Activated naive CD8-positive, alpha-beta T cell treated with anti-CD3 and anti-CD28 coated beads, Interleukin-2, amount 50 U/mL, for 16 hours (primary cell): ENCODE measurements at regions not wholly inside any gene's neighbourhood (a gene's known extent, or its start where the extent isn't known, plus 50 kb on each side); places are given as distances from the start of the nearest gene placed in this dataset.
A peak's percentile ranks its signal among the peaks of the same experiment; 100 is the strongest.

Source experiments
- DNase-seq: peaks from one replicate; pipeline ENCODE4 v3.0.0-alpha.2; 2020; ENCODE audit warnings: low read depth, low spot score

GRCh38 chr12:91854725-91855124 lies 290.9 kb downstream of the BTG1 start:
- DNase-seq: no peak

DNA sequence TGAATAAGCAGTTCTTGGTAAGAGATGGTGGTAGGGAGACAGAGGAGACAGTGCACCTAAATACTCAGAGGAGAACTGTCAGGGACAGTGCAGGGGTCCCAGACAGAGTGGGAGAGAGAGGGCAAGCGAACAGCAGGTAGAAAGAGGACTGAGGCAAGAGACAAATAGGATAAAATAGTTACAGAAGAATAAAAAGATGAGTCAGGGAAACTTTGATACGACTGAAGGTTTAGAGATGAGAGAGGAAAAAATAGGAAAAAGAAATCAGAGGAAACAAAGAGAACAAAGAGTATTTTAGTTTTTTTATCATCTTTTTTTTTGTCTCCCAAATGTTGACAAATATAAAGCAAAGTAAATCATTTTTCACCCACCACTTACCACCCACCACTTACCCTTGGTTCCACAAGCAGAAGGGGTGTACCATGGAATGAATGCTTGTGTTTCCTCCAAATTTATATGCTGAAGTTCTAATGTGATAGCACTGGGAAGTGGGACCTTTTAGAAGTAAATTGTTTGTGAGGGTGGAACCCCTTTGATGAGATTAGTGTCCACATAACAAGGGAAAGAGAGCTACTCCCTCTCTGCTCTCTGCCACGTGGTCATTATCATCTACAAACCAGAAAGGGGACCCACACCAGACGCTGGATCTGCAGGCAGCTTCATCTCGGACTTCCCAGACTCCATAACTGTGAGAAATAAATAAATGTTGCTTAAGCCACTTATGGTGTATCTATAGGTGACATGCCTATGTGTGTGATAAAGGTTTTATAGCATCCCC lies 292.1 kb downstream of the BTG1 start:
- no peak for DNase-seq

GRCh38 chr12:91852634-91853033 lies 293.0 kb downstream of the BTG1 start:
- no peak for DNase-seq

DNA sequence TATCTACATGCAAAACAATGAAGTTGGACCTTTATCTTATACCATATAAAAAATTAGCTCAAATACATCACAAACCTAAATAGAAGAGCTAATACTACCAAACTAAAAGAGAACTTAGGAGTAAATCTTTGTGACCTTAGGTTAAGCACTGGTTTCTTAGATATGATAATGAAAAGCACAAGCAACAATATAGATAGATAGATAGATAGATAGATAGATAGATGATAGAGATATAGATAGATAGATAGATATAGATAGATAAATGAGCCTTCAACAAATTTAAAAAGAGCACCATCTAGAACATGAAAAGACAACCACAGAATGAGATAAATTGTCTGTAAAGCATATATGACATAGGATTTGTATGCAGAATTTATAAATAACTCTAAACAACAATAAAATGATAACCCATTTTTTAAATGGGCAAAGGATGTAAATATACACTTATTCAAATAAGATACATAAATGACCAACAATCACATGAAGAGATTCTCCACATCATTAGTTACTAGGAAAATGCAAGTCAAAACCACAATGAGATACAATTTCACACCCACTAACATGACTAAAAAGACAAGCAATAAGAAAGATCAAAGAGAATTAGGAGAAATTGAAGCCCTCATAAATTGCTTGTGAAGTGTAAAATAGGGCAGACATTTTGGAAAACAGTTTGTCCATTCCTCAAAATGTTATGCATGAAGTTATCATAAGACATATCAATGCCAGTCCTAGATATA lies 293.7 kb downstream of the BTG1 start:
- DNase-seq: no peak

- no peak for DNase-seq
These were observed 299.1 kb downstream of the BTG1 start for GRCh38 chr12:91846466-91847055.

DNA sequence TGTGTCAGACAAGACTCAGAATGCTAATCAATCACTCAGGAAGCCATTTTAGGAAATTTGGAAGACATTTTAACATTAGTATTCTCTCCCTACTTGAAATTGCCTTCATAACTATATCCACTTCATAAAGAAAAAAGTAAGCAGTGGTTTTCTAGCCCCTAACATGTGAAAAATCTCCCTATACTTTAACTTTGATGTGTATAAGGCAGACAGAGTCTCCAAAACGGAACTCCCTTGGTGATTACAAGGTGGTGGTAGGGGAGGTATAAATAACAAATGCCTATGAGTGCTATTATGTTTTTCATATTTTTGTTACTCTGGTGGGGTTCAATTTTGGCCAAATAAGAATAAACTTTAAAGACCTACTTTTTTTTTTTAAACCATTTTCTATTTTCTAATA lies 300.3 kb downstream of the BTG1 start:
- DNase-seq: no peak

DNA sequence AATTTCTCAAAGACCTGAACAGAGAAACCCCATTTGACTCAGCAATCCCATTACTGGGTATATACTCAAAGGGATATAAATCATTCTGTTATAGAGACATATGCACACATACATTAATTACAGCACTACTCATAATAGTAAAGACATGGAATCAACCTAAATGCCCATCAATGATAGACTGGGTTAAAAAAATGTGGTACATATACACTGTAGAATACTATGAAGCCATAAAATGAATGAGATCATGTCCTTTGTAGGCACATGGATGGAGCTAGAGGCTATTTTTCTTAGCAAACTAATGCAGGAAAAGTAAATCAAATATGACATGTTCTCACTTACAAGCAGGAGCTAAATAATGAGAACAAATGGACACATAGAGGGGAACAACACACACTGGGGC lies 303.8 kb downstream of the BTG1 start:
- no peak for DNase-seq

DNA sequence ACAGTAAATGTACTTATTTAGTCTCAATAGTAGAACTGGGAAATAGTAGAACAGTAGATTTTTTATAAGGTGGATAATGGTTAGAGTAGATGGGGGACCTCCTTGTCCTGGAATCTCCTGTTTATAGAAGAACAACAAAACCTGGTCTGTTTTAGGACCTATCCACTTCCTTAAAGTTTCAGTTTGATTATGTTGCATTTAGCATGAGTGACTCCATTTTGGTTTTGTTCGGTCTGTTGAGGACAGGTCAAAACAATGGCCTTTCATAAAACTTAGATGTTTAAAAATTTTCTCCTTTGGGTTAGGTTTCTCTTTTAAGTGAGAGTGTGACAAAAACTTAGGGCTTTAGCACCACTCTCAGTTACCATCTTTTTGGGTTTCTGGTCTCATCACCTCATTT lies 308.9 kb downstream of the BTG1 start:
- no peak for DNase-seq

- no peak for DNase-seq
These were observed 309.4 kb downstream of the BTG1 start for GRCh38 chr12:91836264-91836663.

- DNase-seq: no peak
These were observed 310.0 kb downstream of the BTG1 start for GRCh38 chr12:91835693-91836092.

GRCh38 chr12:91833780-91834359 lies 311.8 kb downstream of the BTG1 start:
- no peak for DNase-seq

- DNase-seq: no peak
These were observed 319.6 kb downstream of the BTG1 start for GRCh38 chr12:91825999-91826398.

DNA sequence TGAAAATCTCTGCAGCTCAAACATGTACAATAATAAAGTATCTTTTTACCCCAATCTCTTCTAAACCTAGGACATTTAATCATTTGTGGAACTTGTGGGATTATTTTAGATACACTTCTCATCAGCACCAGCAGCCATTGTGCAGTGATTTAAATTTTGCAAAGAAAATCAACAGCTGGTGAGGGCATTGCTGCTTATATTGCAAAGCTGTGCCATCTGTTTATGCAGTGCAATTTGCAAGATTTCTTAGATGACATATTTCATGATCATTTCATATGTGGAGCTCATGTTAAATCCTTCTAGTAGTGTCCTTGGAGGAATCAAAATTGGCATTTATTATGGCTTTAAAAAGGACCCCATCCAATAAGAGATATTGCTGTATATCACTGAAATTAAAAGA lies 320.7 kb downstream of the BTG1 start:
- DNase-seq: no peak

GRCh38 chr12:91819132-91819447 lies 326.6 kb downstream of the BTG1 start:
- DNase-seq: no peak

DNA sequence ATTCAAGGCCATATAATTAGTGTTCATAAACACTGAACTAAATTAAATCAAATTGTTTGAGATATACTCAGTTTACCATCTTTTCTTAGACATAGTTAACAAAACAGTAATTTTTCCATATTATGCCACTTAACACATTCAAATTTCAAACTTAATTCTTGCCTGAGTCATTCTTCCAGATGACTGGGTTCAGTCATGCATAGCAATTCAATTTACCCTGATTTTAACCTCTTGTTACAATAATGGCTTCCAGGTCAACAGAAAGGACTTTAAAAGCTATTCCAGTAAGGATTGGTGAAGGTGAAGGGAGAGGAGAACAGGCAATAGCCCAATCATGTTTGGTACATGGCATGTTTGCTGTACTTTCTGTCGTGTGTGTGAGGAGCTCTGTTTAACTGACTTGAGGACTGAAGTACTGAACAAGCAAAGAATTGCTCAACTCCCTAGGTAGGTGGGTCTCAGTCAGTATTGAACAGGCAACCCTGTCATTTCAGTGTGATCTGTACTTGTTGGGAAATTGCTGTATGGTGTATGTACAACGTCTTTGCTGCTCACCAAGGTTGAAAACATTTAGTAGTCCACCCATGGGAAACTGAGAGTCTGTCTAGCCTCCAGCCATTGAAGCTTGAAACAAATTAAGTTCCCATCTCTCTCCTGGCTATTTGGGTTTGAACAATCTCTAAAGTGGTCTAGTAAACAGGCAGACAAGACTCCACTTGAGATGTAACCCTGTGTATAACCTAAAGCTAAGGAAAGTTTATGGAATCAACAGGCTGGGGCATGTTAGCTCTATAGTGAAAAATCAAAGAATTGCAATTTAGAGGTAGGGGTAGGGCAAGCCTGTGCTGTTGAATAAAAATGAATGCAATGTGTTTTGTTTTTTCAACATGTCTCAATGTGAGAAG lies 327.2 kb downstream of the BTG1 start:
- DNase-seq: no peak

DNA sequence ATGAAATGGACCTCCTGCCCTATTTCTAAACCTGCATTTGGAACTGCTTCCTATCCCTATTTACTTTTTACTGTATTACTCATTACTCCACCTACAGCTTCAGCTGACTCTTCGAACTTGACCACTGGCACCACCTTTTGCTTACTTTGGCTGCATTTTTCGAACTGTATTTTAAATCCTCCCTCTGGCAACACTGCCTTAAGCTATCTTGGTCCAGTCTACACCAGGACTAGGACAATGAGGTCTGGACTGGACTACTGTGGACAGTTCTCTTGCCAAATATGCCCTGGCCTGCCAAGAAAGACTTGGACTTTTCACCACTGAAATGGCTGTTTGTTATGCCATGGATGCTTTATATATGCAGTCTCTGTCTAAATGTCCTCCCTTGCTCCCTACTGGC lies 328.1 kb downstream of the BTG1 start:
- no peak for DNase-seq

DNA sequence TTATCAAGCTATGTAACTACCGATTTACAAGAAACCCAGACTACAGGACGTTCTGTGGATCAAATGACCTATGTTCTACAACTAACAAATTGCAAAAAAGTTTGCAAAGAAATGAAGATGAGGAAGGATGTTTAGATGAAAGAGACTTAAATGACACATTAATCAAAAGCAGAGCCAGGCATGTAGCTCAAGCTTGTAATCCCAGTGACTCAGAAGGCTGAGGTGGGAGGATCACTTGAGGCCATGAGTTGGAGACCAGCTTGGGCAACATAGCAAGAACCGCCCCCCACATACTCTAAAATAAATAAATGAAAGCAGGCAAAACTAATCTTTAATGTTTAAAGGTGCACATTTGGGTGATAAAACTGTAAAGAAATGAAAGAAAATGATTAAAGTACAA lies 331.9 kb downstream of the BTG1 start:
- DNase-seq: no peak

DNA sequence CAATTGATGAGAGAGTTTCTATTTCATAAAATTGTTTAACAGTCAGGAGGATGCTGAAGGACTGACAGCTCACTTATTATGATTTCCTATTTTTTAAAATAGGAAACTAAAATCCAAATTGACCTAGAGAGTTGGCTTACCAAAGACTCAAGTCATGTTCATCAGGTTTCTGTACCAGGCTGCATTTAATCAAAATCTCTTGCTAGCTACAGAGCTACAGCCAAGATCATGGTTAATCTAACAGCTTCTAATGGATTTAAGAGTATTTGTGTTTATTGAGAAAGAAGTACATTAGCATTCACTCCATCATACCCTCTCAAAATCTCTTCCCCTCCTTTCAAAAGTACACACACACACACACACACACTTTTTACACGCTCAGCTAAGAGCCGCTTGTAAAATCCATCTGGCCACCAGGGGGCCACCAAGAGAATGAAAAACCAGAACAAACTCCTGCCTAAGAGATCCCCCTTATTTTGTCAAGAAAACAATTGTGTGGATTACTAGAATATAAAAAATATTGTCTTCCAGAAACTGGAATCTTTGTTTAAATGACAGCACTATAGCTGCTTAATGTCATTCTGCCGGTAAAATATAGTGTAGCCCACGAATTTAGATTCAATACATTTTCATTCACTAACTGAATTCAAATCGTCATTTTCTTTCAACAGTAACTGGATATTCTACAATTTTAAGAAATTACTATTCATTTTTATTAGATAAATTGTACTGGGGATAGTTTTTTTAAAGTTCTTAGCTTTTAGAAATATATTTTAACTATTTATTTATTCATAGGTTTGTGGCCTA lies 334.0 kb downstream of the BTG1 start:
- DNase-seq: peak; percentile 57

DNA sequence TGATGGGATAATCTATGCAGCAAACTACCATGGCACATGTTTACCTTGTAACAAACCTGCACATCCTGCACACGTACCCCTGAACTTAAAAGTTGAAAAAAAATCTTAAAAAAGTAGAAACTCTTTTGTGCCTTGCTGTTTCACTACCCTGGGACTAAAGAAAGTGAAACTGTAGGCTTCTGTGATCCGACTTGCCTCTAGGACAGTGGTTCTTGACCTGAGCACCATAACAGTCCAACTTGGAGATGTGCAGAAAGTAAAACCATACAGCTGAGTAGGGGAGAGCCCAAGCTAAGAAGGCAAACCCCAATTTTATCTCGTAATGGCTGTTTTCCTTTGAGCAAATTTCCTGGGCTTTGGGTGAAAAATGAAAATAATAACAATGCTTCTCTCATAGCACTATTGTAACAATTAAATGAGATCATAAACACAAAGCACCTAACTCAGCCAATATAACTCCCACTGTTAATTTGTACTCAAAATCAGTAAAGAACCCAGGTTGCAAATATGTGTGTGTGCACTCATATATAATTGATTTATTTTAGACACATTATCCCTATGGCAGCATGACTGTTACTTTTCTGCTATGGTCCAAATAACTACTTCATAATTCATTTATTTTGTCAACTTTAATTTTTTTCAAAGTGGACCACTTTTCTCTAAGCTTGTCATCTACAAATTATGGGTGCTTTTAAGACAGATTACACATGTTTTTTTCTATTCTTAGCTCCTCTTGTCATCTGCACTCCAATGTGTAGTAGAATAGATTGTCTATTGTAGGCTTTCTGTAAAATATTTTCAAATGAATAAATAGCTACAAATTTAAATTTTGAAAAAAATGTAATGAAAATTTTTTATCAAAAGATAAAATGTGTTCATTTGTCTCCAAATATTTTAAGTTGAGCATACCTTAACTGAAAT lies 334.9 kb downstream of the BTG1 start:
- no peak for DNase-seq

DNA sequence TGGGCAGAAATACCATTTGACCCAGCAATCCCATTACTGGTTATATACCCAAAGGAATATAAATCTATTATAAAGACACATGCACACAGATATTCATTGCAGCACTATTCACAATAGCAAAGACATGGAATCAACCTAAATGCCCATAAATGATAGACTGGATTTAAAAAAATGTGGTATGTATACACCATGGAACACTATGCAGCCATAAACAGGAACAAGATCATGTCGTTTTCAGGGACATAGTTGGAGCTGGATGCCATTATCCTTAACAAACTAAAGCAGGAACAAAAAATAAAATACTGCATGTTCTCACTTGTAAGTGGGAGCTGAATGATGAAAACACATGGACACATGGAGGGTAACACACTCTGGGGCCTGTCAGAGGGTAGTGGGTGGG lies 335.6 kb downstream of the BTG1 start:
- no peak for DNase-seq
